ENCODE measurements at regions not wholly inside any gene's neighbourhood (a gene's known extent, or its start where the extent isn't known, plus 50 kb on each side); places are given as distances from the start of the nearest gene placed in this dataset.

- TF ChIP-seq POLR2AphosphoS5 (IDR thresholded peaks at IDR 0.05; ENCODE audit: low read depth, low read length), result no peak
- no peak for TF ChIP-seq CTCF (IDR thresholded peaks at IDR 0.05 in 2 of 3, conservative IDR thresholded peaks at IDR 0.05 in 1 of 3; ENCODE audit: borderline replicate concordance in 1 of 3, insufficient read depth in 1 of 3, low read depth in 2 of 3, low read length in 2 of 3)
- no peak for TF ChIP-seq SIN3A (IDR thresholded peaks at IDR 0.05; ENCODE audit: low read depth)
- TF ChIP-seq FOSL1 (IDR thresholded peaks at IDR 0.05; ENCODE audit: low read depth), result no peak
- TF ChIP-seq EZH2 (IDR thresholded peaks at IDR 0.05), result no peak
These were observed 450.3 kb upstream of the CDH11 start for GRCh38 chr16:65572156-65572555.
